Prostate gland (tissue), 2 donors: ENCODE measurements at regions not wholly inside any gene's neighbourhood (a gene's known extent, or its start where the extent isn't known, plus 50 kb on each side); places are given as distances from the start of the nearest gene placed in this dataset.

ENCODE experiments used
- POLR2A ChIP-seq: fragments of 450-650 bp; IDR thresholded peaks from one replicate; pipeline ENCODE4 v1.6.1; 2016; ENCODE audit warnings: antibody characterized with exemption, mild to moderate bottlenecking
- POLR2AphosphoS5 ChIP-seq: sonication (generic); formaldehyde crosslinking; IDR thresholded peaks from one replicate; pipeline ENCODE4 v1.6.1; 2017; ENCODE audit warnings: antibody characterized with exemption
- TF ChIP-seq, protein P1 (sequence below), 4 experiments: fragments of 200-600 bp in 2 of 4; fragments of 450-650 bp in 2 of 4; sonication (generic) in 2 of 4; IDR thresholded peaks; 1 replicate in 3 of 4; 2 replicates in 1 of 4; pipeline ENCODE4 v1.5.1; 2016 to 2019; ENCODE audit warnings: antibody characterized with exemption in 4 of 4, mild to moderate bottlenecking in 2 of 4, moderate library complexity in 2 of 4

DNA sequence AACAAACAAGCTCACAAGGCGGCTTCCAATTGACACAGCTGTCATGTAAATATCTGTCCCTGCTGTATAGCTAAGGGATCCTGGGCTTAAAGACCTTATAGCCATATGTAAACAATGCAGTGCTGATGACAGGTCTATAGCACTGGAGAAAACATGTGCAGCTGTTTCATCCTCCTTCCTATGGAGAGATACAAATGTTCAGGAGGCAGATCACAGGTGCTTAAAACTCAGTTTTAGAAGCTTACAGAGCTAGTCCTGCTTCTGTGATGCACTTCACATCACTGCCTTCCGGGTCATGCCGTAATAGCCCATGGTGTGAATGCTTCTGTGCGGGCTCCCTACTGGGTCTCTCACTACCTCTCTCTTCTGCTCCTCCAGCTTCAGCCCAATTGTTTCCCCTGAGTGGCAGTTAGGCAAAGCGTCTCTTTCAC lies 262.4 kb upstream of the CHST9 start:
- TF ChIP-seq POLR2A (no peak), POLR2AphosphoS5 (no peak)
- TF ChIP-seq, protein P1, sequence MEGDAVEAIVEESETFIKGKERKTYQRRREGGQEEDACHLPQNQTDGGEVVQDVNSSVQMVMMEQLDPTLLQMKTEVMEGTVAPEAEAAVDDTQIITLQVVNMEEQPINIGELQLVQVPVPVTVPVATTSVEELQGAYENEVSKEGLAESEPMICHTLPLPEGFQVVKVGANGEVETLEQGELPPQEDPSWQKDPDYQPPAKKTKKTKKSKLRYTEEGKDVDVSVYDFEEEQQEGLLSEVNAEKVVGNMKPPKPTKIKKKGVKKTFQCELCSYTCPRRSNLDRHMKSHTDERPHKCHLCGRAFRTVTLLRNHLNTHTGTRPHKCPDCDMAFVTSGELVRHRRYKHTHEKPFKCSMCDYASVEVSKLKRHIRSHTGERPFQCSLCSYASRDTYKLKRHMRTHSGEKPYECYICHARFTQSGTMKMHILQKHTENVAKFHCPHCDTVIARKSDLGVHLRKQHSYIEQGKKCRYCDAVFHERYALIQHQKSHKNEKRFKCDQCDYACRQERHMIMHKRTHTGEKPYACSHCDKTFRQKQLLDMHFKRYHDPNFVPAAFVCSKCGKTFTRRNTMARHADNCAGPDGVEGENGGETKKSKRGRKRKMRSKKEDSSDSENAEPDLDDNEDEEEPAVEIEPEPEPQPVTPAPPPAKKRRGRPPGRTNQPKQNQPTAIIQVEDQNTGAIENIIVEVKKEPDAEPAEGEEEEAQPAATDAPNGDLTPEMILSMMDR (IDR thresholded peaks at IDR 0.05), result no peak
